ENCODE measurements at regions not wholly inside any gene's neighbourhood (a gene's known extent, or its start where the extent isn't known, plus 50 kb on each side); places are given as distances from the start of the nearest gene placed in this dataset.

- peak; percentile 96 to 98 for DNase-seq (ENCODE audit: low read depth in 2 of 2)
- no peak for TF ChIP-seq CTCF (IDR thresholded peaks at IDR 0.05; ENCODE audit: low read depth, low read length)
- no peak overlapping the region for H3K4me3 ChIP-seq (replicated peaks in 1 of 2; ENCODE audit: low read depth in 2 of 2, low read length in 2 of 2)
Measured at GRCh38 chr4:38318737-38319455, 345.1 kb upstream of the KLF3 start.

GRCh38 chr4:38319456-38320342 is 344.3 kb upstream of the KLF3 start:
- TF ChIP-seq CTCF (IDR thresholded peaks at IDR 0.05; ENCODE audit: low read depth, low read length) = peak; percentile 98
- no peak overlapping the region for H3K4me3 ChIP-seq (replicated peaks in 1 of 2; ENCODE audit: low read depth in 2 of 2, low read length in 2 of 2)
- peak; percentile 97 to 98 for DNase-seq (ENCODE audit: low read depth in 2 of 2)

GRCh38 chr4:38320343-38320695 is 343.7 kb upstream of the KLF3 start:
- TF ChIP-seq CTCF (IDR thresholded peaks at IDR 0.05; ENCODE audit: low read depth, low read length) = no peak
- DNase-seq (ENCODE audit: low read depth in 2 of 2) = no peak
- no peak overlapping the region for H3K4me3 ChIP-seq (replicated peaks in 1 of 2; ENCODE audit: low read depth in 2 of 2, low read length in 2 of 2)

- DNase-seq (ENCODE audit: low read depth in 2 of 2) = no peak
- H3K4me3 ChIP-seq (replicated peaks in 1 of 2; ENCODE audit: low read depth in 2 of 2, low read length in 2 of 2) = no peak overlapping the region
- no peak for TF ChIP-seq CTCF (IDR thresholded peaks at IDR 0.05; ENCODE audit: low read depth, low read length)
Measured at GRCh38 chr4:38320833-38321232, 343.2 kb upstream of the KLF3 start.

GRCh38 chr4:38322714-38323113 is 341.3 kb upstream of the KLF3 start:
- peak; percentile 84 to 88 for DNase-seq (ENCODE audit: low read depth in 2 of 2)
- no peak for TF ChIP-seq CTCF (IDR thresholded peaks at IDR 0.05; ENCODE audit: low read depth, low read length)
- no peak overlapping the region for H3K4me3 ChIP-seq (replicated peaks in 1 of 2; ENCODE audit: low read depth in 2 of 2, low read length in 2 of 2)

GRCh38 chr4:38323141-38323641 is 340.8 kb upstream of the KLF3 start:
- no peak for DNase-seq (ENCODE audit: low read depth in 2 of 2)
- no peak overlapping the region for H3K4me3 ChIP-seq (replicated peaks in 1 of 2; ENCODE audit: low read depth in 2 of 2, low read length in 2 of 2)
- TF ChIP-seq CTCF (IDR thresholded peaks at IDR 0.05; ENCODE audit: low read depth, low read length) = no peak

All from cardiac fibroblast (primary cell).